ENCODE measurements at regions not wholly inside any gene's neighbourhood (a gene's known extent, or its start where the extent isn't known, plus 50 kb on each side); places are given as distances from the start of the nearest gene placed in this dataset. TPM values are rescaled to one million over a fixed set of nuclear protein-coding genes. Genes with fewer than 3 reads are reported as not detected.

DNA sequence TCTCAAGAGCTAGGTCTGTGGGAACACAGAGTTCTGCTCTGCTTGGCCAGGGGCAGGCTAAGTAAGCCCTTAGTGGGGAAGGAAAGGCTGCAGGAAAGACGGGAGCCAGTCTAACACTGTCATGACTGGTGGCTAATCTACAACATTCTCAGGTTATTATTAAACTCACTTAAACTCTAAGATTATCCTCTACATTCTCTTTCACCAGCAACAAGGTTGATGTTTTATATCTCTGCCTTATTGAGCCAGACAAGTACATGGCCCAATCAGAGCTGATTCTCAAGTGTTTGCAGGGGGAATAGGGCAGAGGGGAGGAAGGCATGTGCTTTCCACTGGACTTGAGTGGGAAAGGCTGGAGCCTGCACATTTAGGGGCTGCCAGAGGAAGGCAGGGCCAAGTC is 50.9 kb upstream of the FAM241A start:
- peaks cover 1% of the 10 kb centered on the region; the same call in 1 of the 2 replicates for H3K27me3 Mint-ChIP-seq (ENCODE audit: insufficient read depth)
- TF ChIP-seq, protein P1, sequence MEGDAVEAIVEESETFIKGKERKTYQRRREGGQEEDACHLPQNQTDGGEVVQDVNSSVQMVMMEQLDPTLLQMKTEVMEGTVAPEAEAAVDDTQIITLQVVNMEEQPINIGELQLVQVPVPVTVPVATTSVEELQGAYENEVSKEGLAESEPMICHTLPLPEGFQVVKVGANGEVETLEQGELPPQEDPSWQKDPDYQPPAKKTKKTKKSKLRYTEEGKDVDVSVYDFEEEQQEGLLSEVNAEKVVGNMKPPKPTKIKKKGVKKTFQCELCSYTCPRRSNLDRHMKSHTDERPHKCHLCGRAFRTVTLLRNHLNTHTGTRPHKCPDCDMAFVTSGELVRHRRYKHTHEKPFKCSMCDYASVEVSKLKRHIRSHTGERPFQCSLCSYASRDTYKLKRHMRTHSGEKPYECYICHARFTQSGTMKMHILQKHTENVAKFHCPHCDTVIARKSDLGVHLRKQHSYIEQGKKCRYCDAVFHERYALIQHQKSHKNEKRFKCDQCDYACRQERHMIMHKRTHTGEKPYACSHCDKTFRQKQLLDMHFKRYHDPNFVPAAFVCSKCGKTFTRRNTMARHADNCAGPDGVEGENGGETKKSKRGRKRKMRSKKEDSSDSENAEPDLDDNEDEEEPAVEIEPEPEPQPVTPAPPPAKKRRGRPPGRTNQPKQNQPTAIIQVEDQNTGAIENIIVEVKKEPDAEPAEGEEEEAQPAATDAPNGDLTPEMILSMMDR (IDR thresholded peaks at IDR 0.05): no peak
- no peaks in the 10 kb centered on the region for H3K36me3 Mint-ChIP-seq (ENCODE audit: low read depth)
- H3K27ac Mint-ChIP-seq: no peak overlapping the region
- DNase-seq: no peak
- H3K4me3 Mint-ChIP-seq: no peak overlapping the region
- H3K9me3 Mint-ChIP-seq: no peaks in the 10 kb centered on the region
- peaks cover 3% of the 10 kb centered on the region; the same call in 1 of the 2 replicates for H3K4me1 Mint-ChIP-seq (ENCODE audit: low read depth)

Small RNA genes in the stretch of these regions (microRNA-seq; reads per million reads assigned to microRNA genes)
- not detected for gene MIR297
